PC-9 (cell line): ENCODE measurements at regions not wholly inside any gene's neighbourhood (a gene's known extent, or its start where the extent isn't known, plus 50 kb on each side); places are given as distances from the start of the nearest gene placed in this dataset.

Source experiments
- CTCF ChIP-seq: fragments of 200-600 bp; sonication (generic); conservative IDR thresholded peaks from 2 replicates; pipeline ENCODE4 v1.6.1; 2017; ENCODE audit warnings: mixed run types, antibody characterized with exemption, mild to moderate bottlenecking, moderate library complexity
- EZH2 ChIP-seq: fragments of 200-600 bp; sonication (generic); IDR thresholded peaks from 2 replicates; pipeline ENCODE4 v1.8.0; 2017; ENCODE audit warnings: antibody characterized with exemption, low read depth

- TF ChIP-seq CTCF (no peak), EZH2 (no peak)
Measured at GRCh38 chr12:16766736-16767135, 160.8 kb upstream of the LMO3 start.
